Caco-2 (cell line): ENCODE measurements at regions not wholly inside any gene's neighbourhood (a gene's known extent, or its start where the extent isn't known, plus 50 kb on each side); places are given as distances from the start of the nearest gene placed in this dataset.

ENCODE experiments used
- BruUV-seq: library from RNA; stranded (reverse); fragments of 400-500 nt; replicated peaks from 2 replicates; lab custom pipeline; 2021; lab: Mats Ljungman, UMichigan
- CTCF ChIA-PET: fragments of 300-600 bp; sonication (Branson Sonifier 250); formaldehyde crosslinking; loops from one replicate; lab custom pipeline; 2022; ENCODE audit warnings: antibody characterized with exemption; lab: Charles Lee
- POLR2A ChIA-PET: fragments of 300-600 bp; sonication (Branson Sonifier 250); formaldehyde crosslinking; loops from one replicate; lab custom pipeline; 2022; ENCODE audit warnings: antibody characterized with exemption; lab: Charles Lee
- DNase-seq, 2 experiments: peaks; one replicate each; pipeline versions ENCODE4 v3.0.0 to v3.0.0-alpha.2; 2020 to 2022
- H3K27me3 ChIP-seq: replicated peaks from 2 replicates; pipeline ENCODE4 v1.6.0; 2011; ENCODE audit warnings: low read length; ENCODE audit not compliant: control insufficient read depth, insufficient read depth
- H3K36me3 ChIP-seq: 2 replicates; pipeline ENCODE4 v1.5.1; 2011; ENCODE audit warnings: low read length; ENCODE audit not compliant: control insufficient read depth, insufficient read depth
- H3K4me1 ChIP-seq: fragments of 250-450 bp; sonication (Bioruptor Pico); 2 replicates; pipeline ENCODE4 v1.5.1; 2020; ENCODE audit warnings: mild to moderate bottlenecking
- H3K4me3 ChIP-seq: 2 replicates; pipeline ENCODE4 v1.5.1; 2011; ENCODE audit warnings: low read depth, mild to moderate bottlenecking, control low read depth, low read length
- H3K9me3 ChIP-seq: fragments of 250-450 bp; sonication (Bioruptor Pico); 2 replicates; pipeline ENCODE4 v1.5.1; 2020; ENCODE audit warnings: mild to moderate bottlenecking, moderate library complexity
- H3K27ac Mint-ChIP-seq: one replicate; pipeline ENCODE4 v1.8.0; 2022; ENCODE audit warnings: mixed read lengths; ENCODE audit not compliant: unreplicated experiment
- H3K27me3 Mint-ChIP-seq: one replicate; pipeline ENCODE4 v1.8.0; 2022; ENCODE audit warnings: mixed read lengths; ENCODE audit not compliant: insufficient read depth, unreplicated experiment
- H3K36me3 Mint-ChIP-seq: one replicate; pipeline ENCODE4 v1.8.0; 2022; ENCODE audit warnings: mild to moderate bottlenecking, mixed read lengths; ENCODE audit not compliant: insufficient read depth, unreplicated experiment
- H3K4me1 Mint-ChIP-seq: one replicate; pipeline ENCODE4 v1.8.0; 2022; ENCODE audit warnings: low read depth, mixed read lengths; ENCODE audit not compliant: unreplicated experiment
- H3K4me3 Mint-ChIP-seq: one replicate; pipeline ENCODE4 v1.8.0; 2022; ENCODE audit warnings: mild to moderate bottlenecking, moderate library complexity, mixed read lengths; ENCODE audit not compliant: unreplicated experiment
- H3K9me3 Mint-ChIP-seq: one replicate; pipeline ENCODE4 v1.8.0; 2022; ENCODE audit warnings: mixed read lengths; ENCODE audit not compliant: unreplicated experiment
- CTCF ChIP-seq, 2 experiments: fragments of 200-600 bp in 1 of 2; IDR thresholded peaks; 1 replicate in 1 of 2; 2 replicates in 1 of 2; pipeline versions ENCODE4 v1.5.1 to v1.8.0; 2011 to 2022; ENCODE audit warnings: antibody characterized with exemption in 1 of 2, control low read depth in 1 of 2, inconsistent platforms in 1 of 2, low read depth in 1 of 2, low read length in 1 of 2, mild to moderate bottlenecking in 1 of 2, moderate library complexity in 1 of 2; ENCODE audit not compliant: insufficient read depth in 1 of 2, severe bottlenecking in 1 of 2, unreplicated experiment in 1 of 2
- intact Hi-C: fragments of 100-400 bp; cut with micrococcal nuclease; formaldehyde crosslinking; loops from one replicate; pipeline ENCODE4 v1.10.0; 2022; ENCODE audit not compliant: unreplicated experiment

DNA sequence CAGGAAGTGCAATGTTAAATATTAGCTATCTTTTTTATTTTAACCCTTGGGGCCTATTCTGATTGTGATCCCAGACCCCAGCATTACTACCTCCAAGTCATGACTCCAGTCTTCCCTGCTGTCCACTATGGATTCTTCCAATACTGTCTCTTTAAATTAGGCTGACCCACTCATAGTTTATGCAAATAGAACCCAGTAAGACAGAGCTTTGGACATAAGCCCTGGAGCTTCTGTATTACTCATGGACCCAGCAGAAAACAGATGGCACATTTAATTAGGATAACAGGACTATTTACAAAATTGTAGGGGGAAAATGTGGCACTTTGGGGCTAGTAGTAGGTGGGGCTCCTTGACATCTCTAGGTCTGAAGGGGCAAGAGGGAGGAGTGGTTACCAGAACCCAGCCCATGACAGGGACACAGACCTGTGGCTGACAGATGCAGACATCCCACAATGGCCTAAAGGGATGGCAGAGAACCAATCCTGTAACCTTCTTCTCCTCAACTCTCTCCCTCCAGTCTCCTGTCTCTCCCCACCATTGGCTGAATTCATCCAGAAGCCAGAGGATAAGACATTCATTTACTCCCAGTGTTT lies 233.5 kb downstream of the OMA1 start:
- intact Hi-C loops = no loop called here
- no TSS peak for BruUV-seq
- no peaks in the 10 kb centered on the region for H3K4me1 ChIP-seq
- no peak for DNase-seq
- TF ChIP-seq CTCF (IDR thresholded peaks at IDR 0.05; ENCODE audit: insufficient read depth in 1 of 2, low read depth in 1 of 2, low read length in 1 of 2, severe bottlenecking in 1 of 2, unreplicated experiment in 1 of 2) = no peak
- no peaks in the 10 kb centered on the region for H3K9me3 ChIP-seq
- ChIA-PET POLR2A (no interaction called here), CTCF (no interaction called here)
- H3K27me3 ChIP-seq = no peaks in the 10 kb centered on the region; the same call in none of the 2 replicates
- no peaks in the 10 kb centered on the region for H3K9me3 Mint-ChIP-seq
- no peak overlapping the region for H3K4me3 Mint-ChIP-seq
- no peak overlapping the region for H3K27ac Mint-ChIP-seq
- no peak overlapping the region for H3K4me3 ChIP-seq
- H3K36me3 Mint-ChIP-seq = no peaks in the 10 kb centered on the region
- H3K36me3 ChIP-seq = no peaks in the 10 kb centered on the region
- peaks cover 8% of the 10 kb centered on the region for H3K27me3 Mint-ChIP-seq
- no peaks in the 10 kb centered on the region for H3K4me1 Mint-ChIP-seq

DNA sequence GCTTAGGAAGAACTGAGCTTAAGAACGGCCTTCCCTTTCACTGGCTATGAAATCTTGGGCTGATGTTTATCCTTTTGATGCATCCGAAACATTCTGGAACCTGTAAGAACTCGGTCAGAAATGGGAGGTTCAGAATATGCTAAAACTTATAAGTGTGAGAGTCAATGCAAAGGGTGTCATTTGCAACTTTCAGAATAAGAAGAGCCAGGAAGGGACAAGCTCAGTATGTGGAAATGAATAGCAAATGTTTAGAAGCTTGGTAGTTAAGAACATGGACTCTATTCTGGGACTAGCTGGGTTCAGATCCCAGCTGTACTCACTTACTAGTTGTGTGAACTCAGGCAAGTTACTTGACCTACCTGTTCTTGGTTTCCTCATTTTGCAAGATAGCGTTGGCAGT lies 234.1 kb downstream of the OMA1 start:
- DNase-seq = no peak
- no peaks in the 10 kb centered on the region for H3K9me3 Mint-ChIP-seq
- ChIA-PET POLR2A (no interaction called here), CTCF (interaction anchor here (0.6 kb wide), 1 partner anchor 400 kb away, joined by 7 read pairs; no protein-coding TSS in a partner anchor)
- no TSS peak for BruUV-seq
- H3K4me1 Mint-ChIP-seq = no peaks in the 10 kb centered on the region
- no peak for TF ChIP-seq CTCF (IDR thresholded peaks at IDR 0.05; ENCODE audit: insufficient read depth in 1 of 2, low read depth in 1 of 2, low read length in 1 of 2, severe bottlenecking in 1 of 2, unreplicated experiment in 1 of 2)
- Histone ChIP-seq H3K27me3 (no peaks in the 10 kb centered on the region; the same call in none of the 2 replicates), H3K9me3 (no peaks in the 10 kb centered on the region), H3K4me3 (no peak overlapping the region), H3K36me3 (no peaks in the 10 kb centered on the region), H3K4me1 (no peaks in the 10 kb centered on the region)
- H3K27me3 Mint-ChIP-seq = peaks cover 9% of the 10 kb centered on the region
- H3K36me3 Mint-ChIP-seq = no peaks in the 10 kb centered on the region
- no peak overlapping the region for H3K27ac Mint-ChIP-seq
- intact Hi-C loops = no loop called here
- no peak overlapping the region for H3K4me3 Mint-ChIP-seq

GRCh38 chr1:58310881-58311280 lies 235.6 kb downstream of the OMA1 start:
- TF ChIP-seq CTCF (IDR thresholded peaks at IDR 0.05; ENCODE audit: insufficient read depth in 1 of 2, low read depth in 1 of 2, low read length in 1 of 2, severe bottlenecking in 1 of 2, unreplicated experiment in 1 of 2) = no peak
- peaks cover 10% of the 10 kb centered on the region for H3K27me3 Mint-ChIP-seq
- DNase-seq = no peak
- H3K4me1 Mint-ChIP-seq = no peaks in the 10 kb centered on the region
- H3K4me3 ChIP-seq = no peak overlapping the region
- no peaks in the 10 kb centered on the region for H3K4me1 ChIP-seq
- H3K4me3 Mint-ChIP-seq = no peak overlapping the region
- H3K9me3 Mint-ChIP-seq = no peaks in the 10 kb centered on the region
- no peaks in the 10 kb centered on the region; the same call in 1 of the 2 replicates for H3K27me3 ChIP-seq
- no peaks in the 10 kb centered on the region for H3K36me3 Mint-ChIP-seq
- no peak overlapping the region for H3K27ac Mint-ChIP-seq
- intact Hi-C loops = no loop called here
- ChIA-PET CTCF (no interaction called here), POLR2A (no interaction called here)
- no TSS peak for BruUV-seq
- no peaks in the 10 kb centered on the region for H3K36me3 ChIP-seq
- H3K9me3 ChIP-seq = no peaks in the 10 kb centered on the region
